Mucosa of stomach (tissue), 1 donor: ENCODE measurements at regions not wholly inside any gene's neighbourhood (a gene's known extent, or its start where the extent isn't known, plus 50 kb on each side); places are given as distances from the start of the nearest gene placed in this dataset.

Source experiments
- H3K27me3 ChIP-seq: one replicate; pipeline ENCODE4 v1.7.0; 2013; ENCODE audit warnings: mild to moderate bottlenecking, low read length; ENCODE audit not compliant: control insufficient read depth, insufficient read depth
- H3K36me3 ChIP-seq: one replicate; pipeline ENCODE4 v1.7.0; 2013; ENCODE audit warnings: low read length; ENCODE audit not compliant: control insufficient read depth, insufficient read depth
- H3K4me1 ChIP-seq: one replicate; pipeline ENCODE4 v1.7.0; 2013; ENCODE audit warnings: mild to moderate bottlenecking, low read length; ENCODE audit not compliant: control insufficient read depth, insufficient read depth
- H3K4me3 ChIP-seq: one replicate; pipeline ENCODE4 v1.7.0; 2013; ENCODE audit warnings: low read length
- H3K9ac ChIP-seq: one replicate; pipeline ENCODE4 v1.7.0; 2013; ENCODE audit warnings: mild to moderate bottlenecking, low read length, moderate library complexity
- H3K9me3 ChIP-seq: one replicate; pipeline ENCODE4 v1.7.0; 2013; ENCODE audit warnings: mild to moderate bottlenecking, low read length, moderate library complexity; ENCODE audit not compliant: control insufficient read depth
- donor health status: Pancreatic carcinoma.

DNA sequence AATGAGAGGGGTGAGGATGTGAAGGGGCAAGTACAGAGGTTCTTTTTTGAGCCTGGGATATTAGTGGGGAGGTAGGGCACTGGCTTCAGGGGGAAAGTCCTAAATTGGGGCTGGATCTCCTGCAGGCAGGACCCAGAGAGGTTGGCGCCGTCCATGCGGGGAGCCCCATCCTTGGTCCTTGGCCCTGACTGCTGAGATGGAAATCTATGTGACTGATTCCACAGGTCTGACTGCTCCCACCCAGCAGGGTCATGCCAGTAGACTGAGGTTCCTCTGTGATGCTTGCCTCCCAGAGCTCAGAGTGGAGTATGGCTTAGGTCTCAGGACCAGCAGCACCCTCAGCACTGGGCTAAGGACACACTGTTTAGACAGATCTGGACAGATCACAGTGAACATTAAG is 988.6 kb upstream of the TMEM132C start:
- Histone ChIP-seq H3K4me3 (no peak overlapping the region), H3K9me3 (no peaks in the 10 kb centered on the region), H3K36me3 (no peaks in the 10 kb centered on the region), H3K4me1 (no peaks in the 10 kb centered on the region), H3K27me3 (no peaks in the 10 kb centered on the region), H3K9ac (no peak overlapping the region)

DNA sequence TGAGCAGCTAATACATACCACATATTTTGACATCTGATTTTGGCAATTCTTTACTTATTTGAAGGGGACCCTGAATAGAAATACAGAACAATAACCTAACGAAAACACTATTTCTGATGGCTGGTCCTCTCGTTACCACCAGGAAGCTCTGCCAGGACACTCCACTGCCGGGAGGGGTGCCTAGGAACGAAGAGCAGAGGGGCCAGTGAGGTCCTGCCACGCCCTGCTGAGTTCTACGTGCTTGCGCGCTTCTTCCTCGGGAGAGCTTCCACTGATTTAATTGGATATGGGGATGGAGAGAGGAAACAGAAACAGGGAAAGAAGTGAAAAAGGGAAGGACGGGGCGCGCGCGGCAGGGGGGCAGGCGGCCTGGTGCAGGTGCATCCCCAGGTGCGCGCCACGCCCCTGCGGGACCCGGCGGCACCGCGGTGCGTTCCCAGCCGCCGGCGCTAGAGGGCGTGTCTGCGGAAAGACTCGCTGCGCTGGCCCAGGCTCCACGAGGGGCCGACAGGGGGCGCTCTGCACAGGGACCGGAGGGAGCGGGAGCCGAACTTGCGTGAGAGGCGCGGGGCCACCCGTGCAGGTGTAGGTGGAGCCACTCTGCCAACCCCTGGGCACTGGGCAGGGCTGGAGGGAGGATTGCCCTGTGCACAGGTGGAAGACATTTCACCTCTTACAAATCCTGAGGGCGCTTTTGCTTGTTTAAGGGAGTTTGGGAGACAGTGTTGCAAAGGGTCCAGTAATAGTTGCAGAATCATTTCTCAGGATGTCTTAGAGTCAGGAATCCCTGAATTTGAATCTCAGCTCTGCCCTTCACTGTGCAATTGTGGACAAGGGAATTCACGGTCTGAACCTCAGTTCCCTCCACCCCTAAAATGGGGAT is 986.3 kb upstream of the TMEM132C start:
- H3K4me3 ChIP-seq: no peak overlapping the region
- H3K4me1 ChIP-seq: no peaks in the 10 kb centered on the region
- no peaks in the 10 kb centered on the region for H3K27me3 ChIP-seq
- H3K9ac ChIP-seq: no peak overlapping the region
- no peaks in the 10 kb centered on the region for H3K36me3 ChIP-seq
- no peaks in the 10 kb centered on the region for H3K9me3 ChIP-seq

DNA sequence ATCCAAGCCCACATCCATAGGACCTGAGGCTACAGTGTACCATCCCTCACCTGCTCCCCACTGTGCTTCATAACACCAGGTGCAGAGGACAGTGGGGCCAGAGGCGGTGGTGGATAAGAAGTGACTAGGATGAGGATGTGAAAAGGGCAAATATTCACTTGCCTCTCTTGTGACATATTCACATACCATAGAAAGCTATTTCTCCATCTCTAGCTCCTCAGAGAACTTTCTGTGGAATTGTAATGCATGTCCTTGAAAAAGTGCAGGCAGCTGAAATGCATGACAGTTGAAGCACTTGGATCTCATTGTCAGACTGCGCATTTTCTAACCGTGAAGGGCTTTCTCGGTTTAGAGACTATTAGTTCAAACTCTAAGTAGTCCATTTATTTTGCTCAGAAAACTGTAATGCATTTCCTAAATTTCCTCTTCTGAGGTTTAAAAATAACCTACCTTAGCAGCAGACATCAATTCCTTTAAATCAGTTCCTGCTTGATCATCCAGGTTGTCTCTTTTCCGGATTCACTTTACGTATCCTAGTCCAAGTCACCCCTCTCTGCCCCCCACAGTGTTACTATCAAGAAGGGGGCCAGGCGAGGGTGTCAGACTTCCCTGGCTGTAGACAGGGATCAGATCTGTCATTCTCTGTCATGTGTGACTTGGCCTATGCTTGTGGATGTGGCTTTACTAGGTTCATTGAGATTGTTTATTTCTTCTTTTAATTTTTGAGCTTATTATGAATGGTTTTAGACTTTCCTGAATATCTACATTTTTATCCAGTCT is 984.0 kb upstream of the TMEM132C start:
- H3K9ac ChIP-seq: no peak overlapping the region
- H3K4me1 ChIP-seq: no peaks in the 10 kb centered on the region

DNA sequence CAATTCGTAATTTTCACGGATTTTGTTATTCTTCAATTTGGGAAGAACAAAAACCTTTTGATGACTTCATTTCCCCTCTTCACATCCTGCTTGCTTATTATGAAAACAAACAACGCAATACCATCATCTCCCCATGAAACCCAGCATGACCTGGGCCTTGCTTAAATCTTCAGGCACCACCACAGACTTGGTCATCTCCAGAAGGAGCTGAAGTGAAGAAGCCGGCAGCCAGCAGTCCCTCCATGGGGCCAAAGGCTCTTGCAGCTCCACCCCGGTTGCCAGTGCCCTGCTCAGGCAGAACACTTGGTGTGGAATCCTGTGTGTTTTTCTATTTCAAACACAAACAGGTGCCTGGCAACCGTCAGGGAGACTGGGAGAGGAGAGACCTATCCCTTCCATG is 982.9 kb upstream of the TMEM132C start:
- Histone ChIP-seq H3K36me3 (no peaks in the 10 kb centered on the region), H3K27me3 (no peaks in the 10 kb centered on the region), H3K4me3 (no peak overlapping the region), H3K9ac (no peak overlapping the region), H3K4me1 (no peaks in the 10 kb centered on the region), H3K9me3 (no peaks in the 10 kb centered on the region)

More for the DNA sequence above, 984.0 kb upstream of the TMEM132C start:
- H3K36me3 ChIP-seq: no peaks in the 10 kb centered on the region
- H3K4me3 ChIP-seq: no peak overlapping the region
- H3K9me3 ChIP-seq: no peaks in the 10 kb centered on the region
- no peaks in the 10 kb centered on the region for H3K27me3 ChIP-seq

DNA sequence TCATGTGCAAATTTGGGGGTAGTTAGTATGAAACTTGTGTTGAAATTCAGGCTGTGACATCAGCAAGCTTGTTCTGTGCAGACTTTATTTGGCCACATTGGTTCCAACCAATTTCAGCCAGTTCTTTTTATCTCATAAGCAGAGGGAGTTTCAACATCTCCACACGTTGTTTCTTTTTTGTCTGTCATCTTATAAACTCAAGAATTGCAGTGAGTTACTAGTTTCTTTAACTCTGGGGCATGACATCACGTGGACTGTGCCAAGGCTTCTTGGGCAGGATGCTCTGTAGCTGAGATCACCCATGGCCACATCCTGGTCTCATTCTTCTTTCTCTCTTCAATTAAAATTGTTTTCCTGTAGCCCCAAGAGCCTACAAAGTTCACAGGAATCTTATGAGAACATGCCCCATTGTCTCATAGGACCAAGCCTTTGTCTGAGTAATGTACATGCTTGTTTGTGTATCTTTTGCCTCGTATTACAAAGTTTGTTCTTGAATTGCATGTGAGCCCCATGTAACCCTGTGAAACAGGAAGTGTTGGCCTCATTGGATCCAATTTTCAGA is 982.0 kb upstream of the TMEM132C start:
- no peaks in the 10 kb centered on the region for H3K4me1 ChIP-seq
- no peak overlapping the region for H3K9ac ChIP-seq
- no peaks in the 10 kb centered on the region for H3K9me3 ChIP-seq
- H3K36me3 ChIP-seq: no peaks in the 10 kb centered on the region
- no peaks in the 10 kb centered on the region for H3K27me3 ChIP-seq
- no peak overlapping the region for H3K4me3 ChIP-seq

DNA sequence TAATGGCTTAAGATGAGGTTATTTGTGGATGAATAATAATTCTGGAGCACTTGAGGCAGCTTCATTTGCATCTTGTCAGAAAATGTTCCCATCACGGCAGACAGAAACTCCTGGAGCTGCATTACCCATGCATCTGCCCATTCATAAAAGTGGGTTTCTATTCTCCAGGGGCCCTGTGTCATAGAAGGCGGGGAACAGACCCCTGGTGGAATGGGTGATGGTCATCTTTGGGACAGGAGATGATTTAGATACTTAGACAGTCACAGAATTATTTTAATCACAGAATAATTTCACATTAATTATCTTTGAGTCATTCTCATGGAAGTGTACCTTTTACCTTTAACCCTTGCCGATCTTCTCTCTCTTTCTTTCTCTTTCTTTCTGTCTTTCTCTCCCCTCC is 980.7 kb upstream of the TMEM132C start:
- Histone ChIP-seq H3K4me3 (no peak overlapping the region), H3K36me3 (no peaks in the 10 kb centered on the region), H3K9me3 (no peaks in the 10 kb centered on the region), H3K9ac (no peak overlapping the region), H3K27me3 (no peaks in the 10 kb centered on the region), H3K4me1 (no peaks in the 10 kb centered on the region)

DNA sequence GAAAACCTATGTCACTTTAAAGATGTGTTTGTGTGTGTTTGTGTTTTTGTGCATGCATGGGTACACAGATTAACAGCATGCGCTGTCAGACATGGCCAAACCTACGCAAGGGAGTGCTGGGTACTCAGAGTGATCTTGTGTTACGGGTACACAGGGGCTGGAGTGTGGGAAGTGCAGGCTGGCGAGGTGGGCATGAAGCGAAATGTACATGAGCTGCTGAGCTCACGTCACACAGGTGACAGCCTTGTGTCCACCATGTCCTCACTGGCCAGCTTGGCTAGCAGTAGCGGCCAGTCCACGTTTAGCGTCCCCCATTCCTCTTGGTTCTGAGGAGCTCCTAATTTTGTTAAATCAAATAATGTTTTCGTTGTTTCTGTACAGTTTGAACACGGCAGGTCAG is 979.7 kb upstream of the TMEM132C start:
- Histone ChIP-seq H3K4me3 (no peak overlapping the region), H3K27me3 (no peaks in the 10 kb centered on the region), H3K9me3 (no peaks in the 10 kb centered on the region), H3K9ac (no peak overlapping the region), H3K36me3 (no peaks in the 10 kb centered on the region), H3K4me1 (no peaks in the 10 kb centered on the region)

DNA sequence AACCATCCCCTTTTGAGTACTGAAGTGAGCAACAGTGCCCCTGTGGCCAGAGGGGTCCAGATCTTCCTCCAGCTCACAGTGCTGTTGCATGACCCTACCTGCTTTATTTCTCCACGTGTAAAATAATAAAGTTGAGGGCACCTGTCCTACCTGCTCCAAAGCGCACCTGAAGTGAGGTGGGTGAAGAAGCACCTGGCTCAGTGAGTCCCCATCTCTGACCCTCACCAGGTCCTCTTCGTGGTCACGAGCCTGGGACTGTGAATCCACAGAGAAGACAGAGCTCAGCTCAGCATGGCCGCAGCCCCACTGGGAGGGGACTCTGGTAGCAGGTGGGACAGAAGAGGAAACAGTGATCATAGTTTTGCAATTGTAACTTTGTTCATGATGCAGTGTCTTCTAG is 976.7 kb upstream of the TMEM132C start:
- Histone ChIP-seq H3K27me3 (no peaks in the 10 kb centered on the region), H3K36me3 (no peaks in the 10 kb centered on the region), H3K4me3 (no peak overlapping the region), H3K9me3 (no peaks in the 10 kb centered on the region), H3K4me1 (no peaks in the 10 kb centered on the region), H3K9ac (no peak overlapping the region)

DNA sequence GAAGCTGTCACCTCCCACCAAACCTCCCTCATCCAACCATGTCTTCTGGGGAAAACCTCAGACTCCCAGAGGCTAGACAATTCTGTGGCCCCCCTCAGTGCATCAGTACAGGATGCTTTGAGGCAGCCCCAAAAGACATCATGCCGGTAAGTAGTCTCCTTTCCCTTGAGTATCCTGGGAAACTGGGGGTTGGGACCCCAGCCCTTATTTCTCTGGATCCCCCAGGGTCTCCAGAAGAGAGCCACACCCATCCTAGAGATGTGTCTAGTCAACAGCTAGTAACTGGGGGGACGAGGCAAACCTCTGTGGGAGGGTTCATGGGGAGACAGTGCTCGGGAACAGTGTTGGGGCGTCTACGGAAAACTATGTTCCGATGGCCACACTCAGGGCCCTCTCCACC is 974.2 kb upstream of the TMEM132C start:
- H3K27me3 ChIP-seq: no peaks in the 10 kb centered on the region
- no peaks in the 10 kb centered on the region for H3K36me3 ChIP-seq
- no peaks in the 10 kb centered on the region for H3K4me1 ChIP-seq
- H3K9ac ChIP-seq: no peak overlapping the region
- H3K9me3 ChIP-seq: no peaks in the 10 kb centered on the region
- H3K4me3 ChIP-seq: no peak overlapping the region

DNA sequence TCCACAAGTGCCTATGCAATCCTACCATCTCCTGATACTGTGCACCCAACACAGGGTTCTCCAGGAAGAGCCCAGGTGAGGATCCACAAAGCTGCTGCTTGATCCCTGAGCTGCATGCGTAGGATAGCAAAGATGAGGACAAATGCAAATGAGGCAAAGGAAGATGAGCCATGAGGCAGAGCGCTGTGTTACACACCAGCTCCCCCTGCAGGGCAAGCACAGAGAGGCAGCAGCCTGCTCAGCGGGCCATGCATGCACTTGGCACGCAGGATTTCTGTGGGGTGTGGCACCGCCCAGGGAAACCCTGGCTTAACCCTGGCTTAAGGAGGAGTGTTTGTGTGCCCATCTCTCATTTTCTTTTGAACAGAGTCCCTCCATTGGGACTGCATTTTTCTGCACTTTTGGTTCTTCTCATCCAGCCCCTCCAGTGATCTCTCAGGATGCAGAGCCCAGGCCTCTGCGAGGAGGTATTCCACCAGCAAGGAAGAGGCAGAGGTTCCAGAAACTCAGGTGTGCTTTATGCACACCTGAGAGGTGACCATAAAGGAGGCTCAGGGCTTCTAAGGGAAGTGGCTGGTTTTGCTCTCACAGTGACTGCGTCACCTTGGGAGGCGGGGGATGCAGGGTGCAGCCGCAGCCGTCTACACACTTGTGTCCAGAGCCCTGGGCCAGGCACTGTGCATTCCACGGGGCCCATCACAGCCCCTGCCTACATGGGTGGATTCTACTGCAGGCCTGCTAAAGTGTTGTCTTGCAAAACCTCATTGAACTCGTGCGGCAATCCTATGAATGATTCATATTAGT is 973.3 kb upstream of the TMEM132C start:
- Histone ChIP-seq H3K9me3 (no peaks in the 10 kb centered on the region), H3K4me3 (no peak overlapping the region), H3K4me1 (no peaks in the 10 kb centered on the region), H3K36me3 (no peaks in the 10 kb centered on the region), H3K9ac (no peak overlapping the region), H3K27me3 (no peaks in the 10 kb centered on the region)

DNA sequence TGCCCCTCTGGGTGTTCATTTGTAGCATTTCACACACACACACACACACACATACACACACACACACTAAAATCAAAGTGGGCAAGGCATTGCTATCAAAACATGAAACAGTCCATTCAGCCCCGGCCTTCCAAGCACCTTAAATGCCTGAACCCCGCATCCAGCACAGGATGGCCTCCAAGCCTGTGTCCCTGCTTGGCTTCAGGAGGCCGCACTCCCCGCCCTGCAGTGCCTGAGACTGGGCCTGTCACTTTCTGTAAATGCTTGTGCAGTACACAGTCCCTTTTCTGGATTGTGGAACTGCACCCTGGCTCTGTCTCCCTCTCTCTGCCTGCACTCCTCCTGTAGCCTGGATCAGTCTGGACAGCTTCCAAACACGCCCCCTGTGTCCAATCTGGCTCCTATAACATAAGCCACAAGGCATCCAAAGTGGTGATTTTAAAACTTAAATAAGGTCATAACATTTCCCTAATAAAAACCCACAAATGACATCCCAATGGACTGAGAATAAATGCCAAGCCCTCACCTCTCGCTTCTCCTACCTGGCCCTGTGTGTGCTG is 972.2 kb upstream of the TMEM132C start:
- Histone ChIP-seq H3K4me3 (no peak overlapping the region), H3K4me1 (no peaks in the 10 kb centered on the region), H3K9ac (no peak overlapping the region), H3K27me3 (no peaks in the 10 kb centered on the region), H3K36me3 (no peaks in the 10 kb centered on the region), H3K9me3 (no peaks in the 10 kb centered on the region)
